GM21825 (cell line): ENCODE measurements at regions not wholly inside any gene's neighbourhood (a gene's known extent, or its start where the extent isn't known, plus 50 kb on each side); places are given as distances from the start of the nearest gene placed in this dataset.
"Not testable (repeated sequence)": the region's sequence is repeated elsewhere in the genome, so short reads cannot be mapped to it uniquely, and the experiment has no call there.

Source experiments
- ATAC-seq: cut with Tn5 transposase; IDR thresholded peaks from one replicate; pipeline ENCODE4 v1.9.1; 2021; ENCODE audit warnings: mild to moderate bottlenecking, moderate library complexity; ENCODE audit not compliant: unreplicated experiment

DNA sequence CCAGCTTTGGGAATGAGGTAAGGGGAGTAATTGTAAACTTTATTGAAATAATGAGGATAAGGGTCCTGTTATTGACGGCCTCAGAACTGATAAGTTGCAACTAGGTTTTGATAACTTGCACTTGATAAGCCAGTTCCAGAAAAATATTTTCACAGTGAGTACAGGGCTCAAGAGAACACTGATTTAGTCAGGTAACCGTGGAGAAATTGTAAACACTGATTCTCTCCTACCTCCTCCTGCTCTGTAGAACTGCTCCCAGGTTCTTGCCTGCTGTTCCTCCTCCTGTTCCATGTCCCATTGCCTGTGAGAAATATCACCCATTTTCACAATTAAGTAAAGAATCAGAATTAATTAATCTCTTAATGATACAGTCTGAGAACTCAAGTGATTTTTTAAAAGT is 55.0 kb upstream of the CXXC4 start:
- ATAC-seq: no peak

DNA sequence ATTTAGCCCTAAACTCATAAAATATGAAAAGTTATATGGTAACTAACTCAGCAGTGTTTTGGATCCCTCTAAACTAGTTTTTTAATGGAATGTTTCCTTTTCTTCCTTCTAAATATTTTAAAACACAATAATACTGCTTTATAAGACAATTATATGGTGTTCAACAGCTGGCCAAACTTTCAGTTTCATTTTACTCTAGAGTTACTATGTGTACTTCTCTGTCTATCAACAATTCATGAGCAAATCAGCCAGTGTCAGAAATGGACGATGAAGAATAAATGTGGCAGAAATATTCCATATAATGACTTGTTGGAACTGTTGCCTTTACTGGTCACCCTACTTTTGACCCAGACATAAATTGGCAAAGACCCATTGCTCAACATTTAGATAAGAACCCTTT is 64.8 kb upstream of the CXXC4 start:
- no peak for ATAC-seq

DNA sequence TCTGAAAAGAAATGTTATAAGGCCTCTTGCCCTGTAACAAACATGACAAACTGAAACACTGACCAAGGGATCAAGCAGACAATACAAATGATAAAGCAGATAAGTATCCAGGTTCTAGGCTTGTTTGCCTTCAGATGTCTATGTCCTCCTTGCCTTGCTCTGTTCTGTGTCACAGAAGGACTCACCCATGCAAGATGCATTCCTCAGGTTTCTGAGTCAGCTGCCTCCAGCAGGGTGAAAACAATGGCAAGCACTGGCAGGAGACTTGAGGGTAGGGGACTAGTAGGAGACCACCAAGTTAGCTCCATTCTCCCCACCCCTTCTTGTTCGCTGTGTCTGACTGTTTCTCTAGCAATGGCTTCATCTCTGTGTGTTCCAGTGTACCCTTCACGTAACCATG is 76.6 kb upstream of the CXXC4 start:
- ATAC-seq: no peak

DNA sequence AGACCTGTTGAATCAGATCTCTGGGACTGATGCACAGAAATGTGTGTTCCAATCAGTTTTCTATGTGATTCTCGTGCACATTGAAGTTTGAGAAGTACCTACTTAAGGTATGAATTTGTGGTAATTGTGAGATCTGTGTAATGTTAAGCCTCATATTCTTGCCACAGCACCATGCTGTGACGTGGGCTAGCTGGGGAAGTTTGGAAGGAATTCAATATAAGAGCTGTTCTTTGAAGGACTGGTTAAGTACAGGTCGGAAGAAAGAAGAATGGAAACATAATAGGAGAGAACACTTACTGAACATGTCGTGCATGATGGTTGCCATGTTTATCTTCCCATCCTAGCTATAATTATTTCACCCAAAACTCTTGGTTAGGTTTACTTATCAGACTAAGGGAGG is 79.7 kb upstream of the CXXC4 start:
- no peak for ATAC-seq

DNA sequence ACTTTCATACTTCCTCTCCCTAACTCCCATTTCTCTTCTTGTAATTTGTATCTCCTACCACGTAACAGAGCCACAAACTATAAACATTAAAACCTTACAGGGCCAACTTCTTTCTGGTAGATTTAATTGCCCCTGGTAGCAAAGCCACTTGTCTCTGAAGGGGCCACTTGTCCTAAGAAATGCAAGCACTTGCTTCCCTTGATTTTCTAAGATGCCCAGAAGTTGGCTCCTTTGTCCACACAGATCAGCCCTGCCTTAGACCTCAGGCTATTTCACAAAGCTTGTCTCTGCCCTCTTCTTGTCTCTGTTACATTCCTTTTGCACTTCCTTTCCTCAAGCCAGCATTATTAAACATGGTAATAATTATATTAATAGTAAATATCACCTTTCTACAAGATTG is 80.6 kb upstream of the CXXC4 start:
- no peak for ATAC-seq

DNA sequence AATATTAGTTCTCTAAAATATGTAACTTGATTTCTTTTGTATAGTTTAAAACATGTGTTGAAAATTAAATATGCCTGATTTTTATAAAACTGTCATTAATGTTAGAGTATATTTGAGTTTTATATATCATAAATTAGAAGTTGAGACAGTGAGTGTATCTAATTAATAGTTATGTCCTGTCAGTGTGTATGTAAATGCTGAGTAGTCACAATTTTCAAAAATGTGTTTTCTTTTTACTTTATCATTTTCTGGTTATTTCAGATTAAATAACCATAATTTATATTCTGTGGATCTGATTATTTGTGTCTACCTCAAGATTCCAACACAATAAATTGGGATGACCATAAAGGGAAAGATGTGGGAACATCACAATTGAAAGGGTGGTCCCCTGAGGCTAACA is 82.7 kb upstream of the CXXC4 start:
- ATAC-seq: no peak

DNA sequence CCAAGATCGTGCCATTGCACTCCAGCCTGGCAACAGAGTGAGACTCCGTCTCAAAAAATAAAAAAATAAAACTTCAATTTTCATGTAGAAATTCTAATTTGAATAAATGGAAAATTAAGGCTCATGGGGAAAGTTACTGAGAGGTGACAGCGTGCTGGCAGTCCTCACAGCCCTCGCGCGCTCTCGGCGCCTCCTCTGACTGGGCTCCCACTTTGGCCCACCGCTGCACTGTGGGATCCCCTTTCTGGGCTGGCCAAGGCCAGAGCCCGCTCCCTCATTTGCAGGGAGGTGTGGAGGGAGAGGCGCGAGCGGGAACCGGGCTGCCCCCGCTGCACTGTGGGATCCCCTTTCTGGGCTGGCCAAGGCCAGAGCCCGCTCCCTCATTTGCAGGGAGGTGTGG is 86.8 kb upstream of the CXXC4 start:
- not testable (repeated sequence) for ATAC-seq

DNA sequence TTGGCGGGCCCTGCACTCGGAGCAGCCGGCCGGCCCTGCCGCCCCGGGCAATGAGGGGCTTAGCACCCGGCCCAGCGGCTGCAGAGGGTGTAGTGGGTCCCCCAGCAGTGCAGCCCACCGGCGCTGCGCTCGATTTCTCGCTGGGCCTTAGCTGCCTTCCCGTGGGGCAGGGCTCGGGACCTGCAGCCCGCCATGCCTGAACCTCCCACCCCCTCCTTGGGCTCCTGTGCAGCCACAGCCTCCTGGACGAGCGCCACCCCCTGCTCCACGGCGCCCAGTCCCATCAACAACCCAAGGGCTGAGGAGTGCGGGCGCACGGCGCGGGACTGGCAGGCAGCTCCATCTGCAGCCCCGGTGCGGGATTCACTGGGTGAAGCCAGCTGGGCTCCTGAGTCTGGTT is 87.4 kb upstream of the CXXC4 start:
- not testable (repeated sequence) for ATAC-seq

DNA sequence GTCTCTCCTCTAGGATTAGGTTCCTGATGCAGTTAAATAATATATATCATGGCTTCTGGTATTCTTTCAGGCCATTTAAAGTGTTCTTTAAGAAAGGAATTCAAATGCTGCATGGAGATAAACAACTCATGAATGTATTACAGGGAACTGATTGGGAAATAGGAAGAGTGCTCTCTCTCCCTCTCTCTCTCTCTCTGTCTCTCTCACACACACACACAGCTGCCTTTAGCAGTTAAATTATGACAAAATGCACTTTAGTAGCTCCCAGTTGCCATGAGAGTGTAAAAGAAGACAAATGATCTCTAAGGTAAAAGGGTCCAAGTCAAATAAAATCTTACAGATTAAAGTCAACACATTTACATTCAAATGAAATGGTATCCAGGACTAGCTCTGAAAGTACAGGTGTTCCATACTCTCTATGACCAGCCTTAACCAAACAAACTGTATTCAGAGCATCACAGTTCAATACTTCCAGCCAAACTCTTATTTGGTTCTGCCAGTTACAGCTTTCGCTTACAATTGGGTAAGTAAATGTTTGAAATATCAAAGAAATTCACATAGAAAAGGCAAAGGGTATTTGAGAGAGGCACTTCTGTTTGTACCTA is 94.7 kb upstream of the CXXC4 start:
- no peak for ATAC-seq

DNA sequence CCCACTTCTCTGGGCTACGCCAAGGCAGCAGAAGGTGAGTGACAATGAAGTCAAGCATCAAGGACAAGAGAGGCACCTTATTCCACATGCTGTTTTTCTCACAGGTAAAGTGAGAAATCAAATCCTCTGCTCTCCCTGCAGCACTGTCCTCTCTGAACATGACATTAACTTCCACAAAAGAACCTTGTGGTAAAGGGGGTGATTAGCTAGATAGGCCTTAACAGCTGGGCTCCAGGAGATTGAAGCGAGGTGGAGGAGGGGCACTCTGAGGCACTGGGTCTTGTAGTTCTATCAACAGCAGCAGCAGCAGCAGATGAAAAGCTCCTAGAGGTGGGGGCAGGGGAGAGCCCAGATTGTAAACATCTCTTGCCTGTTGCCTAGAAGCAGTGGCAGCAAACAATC is 96.8 kb upstream of the CXXC4 start:
- ATAC-seq: no peak

DNA sequence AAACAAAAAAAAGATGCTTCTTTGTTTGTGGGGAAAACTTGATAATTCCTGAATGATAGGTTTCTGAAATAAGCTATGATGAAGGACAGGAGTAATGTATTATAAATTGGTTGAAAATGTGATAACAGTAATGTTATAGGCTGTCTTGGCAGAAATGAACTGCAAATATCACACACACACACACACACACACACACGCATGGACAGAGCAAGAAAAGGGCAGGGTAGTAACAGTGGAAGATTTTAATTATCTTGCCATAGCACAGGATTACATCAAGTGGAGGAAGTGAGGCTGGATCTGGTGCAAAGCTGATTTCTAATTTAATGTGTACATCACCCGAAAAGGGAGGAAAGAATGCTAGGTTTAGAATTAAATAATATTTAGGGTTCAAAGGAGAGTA is 97.5 kb upstream of the CXXC4 start:
- no peak for ATAC-seq

DNA sequence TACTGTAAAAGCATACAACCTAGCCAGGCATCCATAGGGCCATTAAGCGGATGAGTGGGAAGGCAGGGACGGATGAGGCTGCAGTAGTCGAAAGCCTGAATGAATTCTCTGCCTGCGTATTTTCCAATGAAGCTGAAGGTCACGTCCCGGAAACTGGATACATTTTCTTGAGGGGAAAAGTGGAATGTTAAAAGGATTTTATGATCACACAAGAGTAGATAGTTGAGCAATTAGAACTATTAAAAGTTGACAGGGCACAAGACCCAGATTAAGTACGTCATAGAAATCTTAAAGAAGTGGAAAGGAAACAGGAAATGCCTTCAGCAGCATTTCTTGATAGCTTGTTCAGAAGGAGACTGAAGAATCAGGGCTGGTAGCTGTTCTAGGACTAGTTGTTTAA is 98.3 kb upstream of the CXXC4 start:
- ATAC-seq: no peak

DNA sequence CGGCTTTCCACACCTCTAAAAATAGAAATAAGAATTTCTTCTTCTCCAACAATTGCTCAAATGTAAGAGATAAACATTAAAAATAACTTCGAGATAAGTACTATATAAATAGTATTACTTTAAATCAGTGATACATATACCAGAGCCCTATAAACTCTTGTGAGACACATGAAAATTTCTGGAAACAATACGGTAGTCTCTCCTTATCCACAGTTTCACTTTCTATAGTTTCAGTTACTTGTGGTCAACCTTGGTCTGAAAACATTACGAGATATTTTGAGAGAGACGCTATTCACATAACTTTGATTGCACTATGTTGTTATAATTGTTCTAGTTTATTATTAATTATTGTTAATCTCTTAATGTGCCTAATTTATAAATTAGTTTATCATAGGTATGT is 101.5 kb upstream of the CXXC4 start:
- no peak for ATAC-seq

DNA sequence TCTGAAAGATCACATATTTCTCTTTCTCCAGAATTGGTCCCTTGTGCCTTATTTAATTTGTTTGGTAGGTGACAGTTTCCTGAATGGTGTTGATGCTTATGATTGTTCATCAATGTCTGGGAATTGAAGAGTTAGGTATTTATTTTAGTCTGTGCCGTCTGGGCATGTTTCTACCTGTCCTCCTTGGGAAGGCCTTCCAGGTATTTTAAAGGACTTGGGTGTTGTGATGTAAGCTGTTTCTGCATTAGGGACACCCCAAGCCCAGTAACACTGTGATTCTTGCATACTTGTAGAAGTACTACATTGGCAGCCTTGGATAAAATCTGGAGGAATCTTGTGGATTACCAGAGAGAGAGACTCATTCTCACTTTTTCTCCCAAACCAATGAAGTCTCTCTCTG is 120.8 kb upstream of the CXXC4 start:
- no peak for ATAC-seq

DNA sequence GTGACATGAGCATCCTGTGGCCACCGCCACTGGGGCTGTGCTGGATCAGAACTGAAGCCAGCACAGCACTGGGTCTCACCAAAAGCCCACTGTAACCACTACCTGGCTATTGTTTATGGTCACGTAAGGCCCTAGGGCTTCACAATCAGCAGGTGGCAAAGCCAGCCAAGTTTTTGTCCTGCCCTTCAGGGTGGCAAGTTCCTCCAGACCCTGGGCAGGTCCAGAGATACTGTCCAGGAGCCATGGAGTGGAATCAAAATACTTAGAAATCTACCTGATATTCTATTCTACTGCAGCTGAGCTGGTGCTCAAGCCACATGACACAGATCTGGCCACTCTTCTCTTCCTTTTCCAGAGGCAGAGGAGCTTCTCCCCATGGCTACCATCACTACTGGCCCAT is 121.2 kb upstream of the CXXC4 start:
- no peak for ATAC-seq

DNA sequence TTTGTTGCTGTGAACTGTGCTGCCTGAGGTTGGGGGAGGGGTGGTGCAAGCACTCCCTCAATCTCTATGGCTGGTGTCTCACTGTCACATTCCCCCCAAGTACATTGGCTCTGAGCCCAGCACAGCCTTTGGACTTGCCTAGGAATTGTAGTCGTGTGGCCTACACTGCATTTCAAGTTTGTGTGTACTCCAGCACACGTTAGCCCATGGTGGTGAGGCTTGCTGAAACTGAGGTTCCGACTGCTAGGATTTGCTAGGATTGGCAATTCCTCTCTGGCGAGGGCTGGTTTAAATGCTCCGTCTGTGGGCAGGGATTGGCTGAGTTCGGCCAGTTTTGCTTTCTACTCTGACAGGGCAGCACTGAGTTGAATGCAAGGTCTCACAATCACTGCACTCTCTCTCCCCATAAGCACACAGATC is 121.7 kb upstream of the CXXC4 start:
- no peak for ATAC-seq

DNA sequence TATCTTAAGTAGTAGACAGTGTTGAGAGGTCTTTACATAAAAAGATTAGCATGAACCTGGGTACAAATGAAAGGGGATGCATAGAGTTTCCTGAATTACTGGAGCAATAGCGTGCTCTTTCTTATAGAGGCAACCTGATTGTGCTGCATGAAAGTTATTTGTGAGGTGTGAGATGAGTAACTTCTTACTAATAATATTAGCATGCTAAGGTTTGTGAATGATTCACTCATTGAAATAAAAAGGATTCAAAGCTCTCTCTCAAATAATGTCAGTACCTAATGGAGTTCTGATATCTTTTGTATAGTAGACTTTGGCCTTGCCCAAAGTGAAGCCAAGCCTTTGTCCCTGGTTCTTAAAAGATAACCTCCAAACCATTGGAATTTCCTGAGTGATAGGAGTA is 131.0 kb upstream of the CXXC4 start:
- ATAC-seq: no peak

DNA sequence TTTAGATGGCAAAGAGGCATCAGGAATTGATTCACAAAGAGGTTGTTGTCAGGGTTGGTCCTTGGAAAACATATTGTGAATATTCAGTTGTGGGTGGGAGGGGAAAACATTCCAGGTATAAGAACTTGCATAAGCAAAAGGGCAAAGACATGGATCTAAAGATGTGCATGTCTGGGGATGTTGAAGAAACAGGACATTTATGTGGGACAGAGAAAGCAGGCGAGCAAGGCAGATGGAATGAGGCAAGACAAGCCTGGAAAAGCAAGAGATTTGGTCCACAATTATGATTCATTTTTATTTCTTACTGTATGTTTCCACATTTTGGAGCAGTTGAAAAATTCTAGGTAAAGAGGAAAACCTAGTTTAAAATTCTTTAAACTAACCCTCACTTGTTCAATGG is 134.9 kb upstream of the CXXC4 start:
- no peak for ATAC-seq

DNA sequence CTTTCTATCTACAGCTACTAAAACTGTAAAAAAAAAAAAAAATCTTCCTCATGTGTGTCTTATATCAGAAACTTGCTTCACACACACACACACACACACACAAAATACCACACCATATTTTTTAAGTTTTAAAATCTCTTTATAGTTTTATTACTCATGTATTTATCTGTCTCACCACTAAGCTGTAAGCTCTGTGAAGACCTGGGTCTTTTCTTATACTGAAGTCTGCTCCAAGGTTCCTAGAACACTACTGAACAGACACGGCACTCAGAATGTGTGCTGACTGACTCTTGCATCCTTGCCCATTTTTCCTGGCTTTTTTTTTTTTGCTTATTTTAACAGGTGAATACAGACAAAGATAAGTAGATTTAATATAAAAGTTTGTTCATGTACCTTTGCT is 135.6 kb upstream of the CXXC4 start:
- ATAC-seq: no peak

DNA sequence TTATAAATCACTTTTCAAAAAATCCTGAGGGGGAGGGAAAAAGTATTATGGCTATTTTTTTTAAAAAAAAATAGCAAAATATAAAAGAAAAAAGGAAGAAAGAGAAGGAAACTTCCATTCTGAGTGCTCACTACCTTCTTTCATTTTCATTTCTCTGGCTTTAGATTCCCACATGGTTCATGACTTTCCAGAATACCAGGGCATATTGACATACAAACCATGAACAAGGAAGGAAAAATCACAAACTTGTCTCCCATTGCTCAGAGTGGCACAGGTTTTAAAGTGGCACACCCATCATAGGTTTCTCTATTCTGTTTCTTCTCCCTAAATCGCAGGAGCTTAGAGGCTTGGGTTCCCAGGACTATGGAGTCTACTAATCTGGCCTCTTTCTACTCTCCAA is 136.3 kb upstream of the CXXC4 start:
- ATAC-seq: no peak

DNA sequence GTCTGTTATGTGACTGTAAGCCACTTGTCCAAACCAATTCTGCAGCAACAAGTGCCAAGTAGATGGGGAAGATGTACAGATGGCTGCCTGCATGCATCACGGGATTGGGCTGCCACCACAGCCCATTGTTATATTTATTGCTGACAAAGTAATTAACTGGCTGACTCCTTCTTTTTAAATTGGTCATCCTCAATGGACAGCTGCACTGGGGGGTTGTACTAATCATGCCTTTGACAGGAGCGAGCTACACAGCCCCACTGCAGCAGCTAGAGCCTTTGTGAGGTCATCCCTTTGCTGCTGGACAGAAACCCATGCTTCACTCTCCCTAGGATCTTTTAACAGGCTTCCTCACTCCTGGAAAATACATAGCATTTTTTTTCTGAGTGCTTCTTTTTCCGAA is 146.7 kb upstream of the CXXC4 start:
- no peak for ATAC-seq

DNA sequence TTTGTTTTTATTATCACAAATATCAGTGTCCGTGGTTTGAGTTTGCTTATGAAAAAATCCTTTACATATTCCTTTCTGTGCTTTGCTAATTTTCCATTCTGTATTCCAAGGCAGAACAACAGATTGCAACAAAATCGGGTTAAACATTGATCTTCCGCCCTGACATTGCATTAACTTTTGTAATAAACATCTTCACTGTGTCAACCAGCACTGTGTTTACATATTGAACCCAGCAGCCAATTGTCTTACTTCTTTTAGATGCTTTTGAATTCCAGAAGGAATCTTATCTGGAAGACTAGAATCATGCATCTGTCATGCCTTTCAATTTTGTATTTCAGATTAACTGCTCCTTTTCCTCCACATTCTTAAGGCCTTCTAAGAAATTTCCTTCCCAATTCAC is 147.8 kb upstream of the CXXC4 start:
- ATAC-seq: no peak

DNA sequence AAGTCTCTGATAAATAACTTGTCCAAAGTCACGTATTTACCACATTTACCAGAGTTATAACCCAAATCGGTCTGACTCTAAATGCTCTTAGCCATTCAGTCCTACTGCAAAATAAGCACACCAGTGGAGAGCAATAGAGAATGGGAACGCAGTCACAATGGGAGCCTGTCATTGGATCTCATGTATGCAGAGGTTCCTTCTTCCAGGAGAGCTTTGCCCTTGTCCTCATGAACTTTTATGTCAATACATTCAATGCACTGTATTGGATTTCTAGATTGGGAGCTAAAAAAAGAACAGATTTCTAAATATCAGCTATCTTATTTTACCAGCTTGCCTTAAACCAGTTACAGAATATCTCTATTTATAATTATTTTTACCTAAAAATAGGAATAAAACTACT is 149.1 kb upstream of the CXXC4 start:
- no peak for ATAC-seq

DNA sequence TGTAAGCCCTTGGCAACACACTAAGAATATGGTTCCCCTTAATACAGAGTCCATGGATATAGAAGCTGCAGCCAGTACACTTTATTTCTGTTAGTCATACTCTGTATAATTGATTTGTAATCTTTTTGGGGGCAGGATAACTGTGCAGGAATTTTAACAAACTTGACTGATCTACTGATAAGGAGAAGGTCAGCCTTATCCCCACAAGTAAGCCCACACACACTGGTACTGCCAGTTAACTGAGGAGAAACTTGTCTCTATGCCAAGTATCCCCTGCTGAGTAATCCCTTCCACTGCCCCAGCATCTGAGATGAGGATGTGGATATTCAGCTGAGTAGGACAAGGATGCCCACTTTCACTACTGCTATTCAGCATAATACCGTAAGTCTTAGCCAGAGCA is 154.9 kb upstream of the CXXC4 start:
- ATAC-seq: no peak
